HCT116 (cell line): ENCODE measurements at regions not wholly inside any gene's neighbourhood (a gene's known extent, or its start where the extent isn't known, plus 50 kb on each side); places are given as distances from the start of the nearest gene placed in this dataset.

ENCODE experiments used
- ATAC-seq: fragments of 200-7000 bp; cut with Tn5 transposase; 2 replicates; pipeline ENCODE4 v1.9.1; 2020; ENCODE audit warnings: mild to moderate bottlenecking, moderate library complexity
- BruUV-seq: library from RNA; stranded (reverse); fragments of 400-500 nt; replicated peaks from 2 replicates; lab custom pipeline; 2021; lab: Mats Ljungman, UMichigan
- CTCF ChIA-PET: fragments of 300-600 bp; sonication (Branson Sonifier 250); formaldehyde crosslinking; loops from one replicate; lab custom pipeline; 2021; ENCODE audit warnings: antibody characterized with exemption; lab: Charles Lee
- POLR2A ChIA-PET: fragments of 300-600, 350-600 bp; sonication (Branson Sonifier 250); formaldehyde crosslinking; loops from one replicate; lab custom pipeline; 2021; ENCODE audit warnings: antibody characterized with exemption; lab: Charles Lee
- RAD21 ChIA-PET, 2 experiments: fragments of 300-600 bp; sonication (Branson Sonifier 250); formaldehyde crosslinking; loops; one replicate each; lab custom pipeline; 2023; ENCODE audit warnings: low total read pairs in 2 of 2; ENCODE audit not compliant: uncharacterized antibody in 2 of 2, unreplicated experiment in 2 of 2, low non-redundant PET in 1 of 2; lab: Charles Lee
- DNase-seq: peaks from one replicate; pipeline ENCODE4 v3.0.0-alpha.2; 2010; ENCODE audit warnings: low read depth, low spot score
- H2AFZ ChIP-seq: fragments of 200-600 bp; shearing (Covaris generic), sonication (generic); 2 replicates; pipeline ENCODE4 v1.6.1; 2017; ENCODE audit warnings: low read depth, mixed run types, mixed read lengths, antibody characterized with exemption, low read length; ENCODE audit not compliant: poor library complexity, severe bottlenecking
- H3K27ac ChIP-seq: 2 replicates; pipeline ENCODE4 v1.5.1; 2012; ENCODE audit warnings: low read depth, low read length
- H3K27me3 ChIP-seq: fragments of 200-600 bp; sonication (generic); 2 replicates; pipeline ENCODE4 v1.6.1; 2016; ENCODE audit warnings: mixed run types, low read length, mixed read lengths; ENCODE audit not compliant: insufficient read depth
- H3K36me3 ChIP-seq, 2 experiments: fragments of 200-500 bp in 1 of 2; fragments of 200-600 bp in 1 of 2; sonication (Bioruptor generic) in 1 of 2; sonication (generic) in 1 of 2; 2 replicates each; pipeline versions ENCODE4 v1.5.1 to v1.6.1; 2014 to 2016; ENCODE audit warnings: low read length in 2 of 2, inconsistent platforms in 1 of 2, mixed read lengths in 1 of 2, mixed run types in 1 of 2; ENCODE audit not compliant: insufficient read depth in 2 of 2, control insufficient read depth in 1 of 2
- H3K4me1 ChIP-seq, 2 experiments: fragments of 200-600 bp in 1 of 2; sonication (generic) in 1 of 2; 2 replicates each; pipeline versions ENCODE4 v1.5.1 to v1.6.1; 2012 to 2017; ENCODE audit warnings: low read length in 2 of 2, inconsistent platforms in 1 of 2, mild to moderate bottlenecking in 1 of 2, mixed read lengths in 1 of 2, mixed run types in 1 of 2, moderate library complexity in 1 of 2; ENCODE audit not compliant: insufficient read depth in 2 of 2, control insufficient read depth in 1 of 2
- H3K4me2 ChIP-seq: fragments of 200-600 bp; sonication (generic); 2 replicates; pipeline ENCODE4 v1.6.1; 2017; ENCODE audit warnings: mixed run types, low read length, mixed read lengths
- H3K4me3 ChIP-seq, 2 experiments: fragments of 200-600 bp in 1 of 2; sonication (generic) in 1 of 2; replicated peaks in 1 of 2; 2 replicates each; pipeline ENCODE4 v1.5.1; 2011 to 2016; ENCODE audit warnings: low read length in 2 of 2, control low read depth in 1 of 2, low read depth in 1 of 2, mild to moderate bottlenecking in 1 of 2, mixed read lengths in 1 of 2, mixed run types in 1 of 2
- H3K79me2 ChIP-seq: fragments of 200-600 bp; sonication (generic); 2 replicates; pipeline ENCODE4 v1.6.1; 2017; ENCODE audit warnings: mild to moderate bottlenecking, mixed run types, low read length, moderate library complexity, mixed read lengths; ENCODE audit not compliant: insufficient read depth
- H3K9ac ChIP-seq: fragments of 200-600 bp; sonication (generic); 2 replicates; pipeline ENCODE4 v1.6.1; 2016; ENCODE audit warnings: low read length, mixed read lengths
- H3K9me2 ChIP-seq: fragments of 200-600 bp; sonication (generic), shearing (Covaris generic); 2 replicates; pipeline ENCODE4 v1.6.1; 2017; ENCODE audit warnings: mixed run types, mild to moderate bottlenecking, moderate library complexity; ENCODE audit not compliant: insufficient read depth
- H3K9me3 ChIP-seq, 2 experiments: fragments of 200-500 bp in 1 of 2; fragments of 200-600 bp in 1 of 2; sonication (Bioruptor generic) in 1 of 2; sonication (generic) in 1 of 2; 2 replicates each; pipeline ENCODE4 v1.6.1; 2014 to 2017; ENCODE audit warnings: low read length in 2 of 2, mixed read lengths in 2 of 2, inconsistent platforms in 1 of 2, low read depth in 1 of 2, mild to moderate bottlenecking in 1 of 2, mixed run types in 1 of 2, moderate library complexity in 1 of 2; ENCODE audit not compliant: control insufficient read depth in 1 of 2, insufficient read depth in 1 of 2
- H4K20me1 ChIP-seq: fragments of 200-600 bp; sonication (generic), shearing (Covaris generic); 2 replicates; pipeline ENCODE4 v1.6.1; 2017; ENCODE audit warnings: mixed run types, mild to moderate bottlenecking, moderate library complexity; ENCODE audit not compliant: insufficient read depth
- ATF3 ChIP-seq: IDR thresholded peaks from 2 replicates; pipeline ENCODE4 v1.6.1; 2012
- EZH2 ChIP-seq: fragments of 200-600 bp; sonication (generic); IDR thresholded peaks from 2 replicates; pipeline ENCODE4 v1.6.1; 2017; ENCODE audit warnings: antibody characterized with exemption, mixed run types
- FOSL1 ChIP-seq: IDR thresholded peaks from 2 replicates; pipeline ENCODE4 v1.6.1; 2012; ENCODE audit warnings: low read depth
- JUND ChIP-seq: IDR thresholded peaks from 2 replicates; pipeline ENCODE4 v1.6.1; 2012
- MAX ChIP-seq: IDR thresholded peaks from 2 replicates; pipeline ENCODE4 v1.6.1; 2012
- POLR2A ChIP-seq: IDR thresholded peaks from 2 replicates; pipeline ENCODE4 v1.7.0; 2011; ENCODE audit warnings: borderline replicate concordance; ENCODE audit not compliant: insufficient read depth, insufficient read length; ENCODE audit errors: extremely low read depth
- POLR2AphosphoS5 ChIP-seq: IDR thresholded peaks from 2 replicates; pipeline ENCODE4 v1.6.1; 2011; ENCODE audit warnings: mild to moderate bottlenecking, low read depth, low read length, moderate library complexity
- SRF ChIP-seq: IDR thresholded peaks from 2 replicates; pipeline ENCODE4 v1.6.1; 2012; ENCODE audit warnings: low read depth
- TCF7L2 ChIP-seq: IDR thresholded peaks from 2 replicates; pipeline ENCODE4 v1.7.0; 2011; ENCODE audit warnings: borderline replicate concordance, inconsistent platforms; ENCODE audit not compliant: insufficient read depth, insufficient read length; ENCODE audit errors: extremely low read depth
- ZBTB33 ChIP-seq: IDR thresholded peaks from 2 replicates; pipeline ENCODE4 v1.6.1; 2011; ENCODE audit warnings: mild to moderate bottlenecking, low read length, moderate library complexity; ENCODE audit not compliant: insufficient replicate concordance; ENCODE audit errors: extremely low read depth
- intact Hi-C: fragments of 100-400 bp; cut with micrococcal nuclease; formaldehyde crosslinking; loops from 2 replicates; pipeline ENCODE4 v1.10.0; 2022

GRCh38 chrY:8051340-8051739 is 1139.8 kb upstream of the AMELY start:
- CTCF ChIA-PET = no interaction called here
- TF ChIP-seq ATF3 = no peak
- TF ChIP-seq FOSL1 = no peak
- no peak for TF ChIP-seq MAX
- TF ChIP-seq TCF7L2 = no peak
- TF ChIP-seq SRF = no peak
- no peak for TF ChIP-seq POLR2AphosphoS5
- no peak for TF ChIP-seq EZH2
- TF ChIP-seq JUND = no peak
- TF ChIP-seq POLR2A = no peak
- no peak for TF ChIP-seq ZBTB33
- Histone ChIP-seq H3K27ac (no peak overlapping the region), H3K79me2 (no peaks in the 10 kb centered on the region), H4K20me1 (no peaks in the 10 kb centered on the region), H3K36me3 (no peaks in the 10 kb centered on the region), H3K9me2 (no peaks in the 10 kb centered on the region), H3K9ac (no peak overlapping the region), H3K4me3 (no peak overlapping the region), H3K4me1 (no peaks in the 10 kb centered on the region), H3K27me3 (no peaks in the 10 kb centered on the region), H2AFZ (no peak overlapping the region), H3K4me2 (no peak overlapping the region), H3K9me3 (no peaks in the 10 kb centered on the region)
- no peak for ATAC-seq
- intact Hi-C loops = no loop called here
- POLR2A ChIA-PET = no interaction called here
- no TSS peak for BruUV-seq
- RAD21 ChIA-PET = no interaction called here
- DNase-seq = no peak
